H1 (cell line): ENCODE measurements at regions not wholly inside any gene's neighbourhood (a gene's known extent, or its start where the extent isn't known, plus 50 kb on each side); places are given as distances from the start of the nearest gene placed in this dataset.

Experiments
- CTCF ChIA-PET: fragments of 300-600 bp; sonication (Branson Sonifier 250); formaldehyde crosslinking; loops from one replicate; lab custom pipeline; 2021; ENCODE audit not compliant: partially characterized antibody; lab: Charles Lee
- POLR2A ChIA-PET: fragments of 300-600 bp; sonication (Branson Sonifier 250); formaldehyde crosslinking; loops from one replicate; lab custom pipeline; 2021; ENCODE audit warnings: inconsistent platforms; ENCODE audit not compliant: partially characterized antibody; lab: Charles Lee
- DNase-seq, 2 experiments: peaks; one replicate each; pipeline versions ENCODE4 v3.0.0 to v3.0.0-alpha.2; 2010 to 2022; ENCODE audit warnings: low spot score in 2 of 2, low read depth in 1 of 2, mixed read lengths in 1 of 2
- FAIRE-seq: peaks from 2 replicates; lab custom pipeline; 2011; peaks lifted over from hg19 to GRCh38; lab: Jason Lieb, UNC
- H2AFZ ChIP-seq: 2 replicates; pipeline ENCODE4 v1.8.1; 2012; ENCODE audit warnings: low read length, inconsistent platforms
- H2AK5ac ChIP-seq: 2 replicates; pipeline ENCODE4 v1.6.1; 2013; ENCODE audit warnings: low read depth, low read length
- H2BK120ac ChIP-seq: replicated peaks from 2 replicates; pipeline ENCODE3; 2013; ENCODE audit warnings: low read depth, low read length, inconsistent platforms
- H2BK12ac ChIP-seq: 2 replicates; pipeline ENCODE4 v1.6.1; 2013; ENCODE audit warnings: low read depth, low read length
- H2BK15ac ChIP-seq: 2 replicates; pipeline ENCODE4 v1.6.1; 2013; ENCODE audit warnings: low read length
- H2BK20ac ChIP-seq: 2 replicates; pipeline ENCODE4 v1.6.1; 2013; ENCODE audit warnings: low read length
- H2BK5ac ChIP-seq: 2 replicates; pipeline ENCODE4 v1.6.1; 2013; ENCODE audit warnings: low read depth, low read length
- H3K14ac ChIP-seq: 2 replicates; pipeline ENCODE4 v1.6.1; 2013; ENCODE audit warnings: inconsistent platforms; ENCODE audit not compliant: insufficient read length
- H3K18ac ChIP-seq: 2 replicates; pipeline ENCODE4 v1.6.1; 2013; ENCODE audit warnings: low read length; ENCODE audit errors: extremely low read depth
- H3K23ac ChIP-seq: 2 replicates; pipeline ENCODE4 v1.6.1; 2013; ENCODE audit warnings: inconsistent platforms; ENCODE audit not compliant: insufficient read length
- H3K23me2 ChIP-seq: 2 replicates; pipeline ENCODE4 v1.6.1; 2013; ENCODE audit warnings: low read depth, low read length
- H3K27ac ChIP-seq: 2 replicates; pipeline ENCODE4 v1.6.1; 2011; ENCODE audit warnings: low read depth, low read length, inconsistent platforms
- H3K27me3 ChIP-seq, 4 experiments: replicated peaks in 1 of 4; 1 replicate in 1 of 4; 2 replicates in 3 of 4; pipeline versions ENCODE4 v1.6.1 to v1.8.1; 2011 to 2013; ENCODE audit warnings: low read length in 3 of 4, mild to moderate bottlenecking in 3 of 4, inconsistent platforms in 2 of 4, mixed read lengths in 2 of 4, moderate library complexity in 1 of 4; ENCODE audit not compliant: control insufficient read depth in 3 of 4, insufficient read depth in 3 of 4; ENCODE audit errors: extremely low read depth in 1 of 4
- H3K36me3 ChIP-seq, 4 experiments: 2 replicates each; pipeline versions ENCODE4 v1.6.1 to v1.8.1; 2011 to 2013; ENCODE audit warnings: mild to moderate bottlenecking in 4 of 4, low read length in 3 of 4, moderate library complexity in 2 of 4, control low read depth in 1 of 4, inconsistent platforms in 1 of 4; ENCODE audit not compliant: insufficient read depth in 4 of 4, control insufficient read depth in 2 of 4
- H3K4ac ChIP-seq: replicated peaks from 2 replicates; pipeline ENCODE3; 2013; ENCODE audit warnings: low read length, low read depth, mixed read lengths, inconsistent platforms; ENCODE audit not compliant: insufficient read length
- H3K4me1 ChIP-seq, 4 experiments: replicated peaks in 1 of 4; 1 replicate in 1 of 4; 2 replicates in 3 of 4; pipeline versions ENCODE4 v1.6.1 to v1.8.1; 2011 to 2013; ENCODE audit warnings: low read length in 3 of 4, inconsistent platforms in 2 of 4, mixed read lengths in 1 of 4; ENCODE audit not compliant: insufficient read depth in 4 of 4, control insufficient read depth in 3 of 4
- H3K4me2 ChIP-seq, 2 experiments: 2 replicates each; pipeline versions ENCODE4 v1.6.1 to v1.8.1; 2011 to 2013; ENCODE audit warnings: low read depth in 2 of 2, low read length in 2 of 2, control low read depth in 1 of 2, inconsistent platforms in 1 of 2, mild to moderate bottlenecking in 1 of 2; ENCODE audit not compliant: insufficient read depth in 1 of 2
- H3K4me3 ChIP-seq, 4 experiments: fragments of 200-600, 300-600 bp in 1 of 4; sonication (generic), shearing (Covaris generic), sonication (Bioruptor Twin) in 1 of 4; 2 replicates each; pipeline versions ENCODE4 v1.5.1 to v1.8.1; 2011 to 2016; ENCODE audit warnings: low read length in 4 of 4, low read depth in 3 of 4, control low read depth in 2 of 4, inconsistent platforms in 2 of 4, mild to moderate bottlenecking in 2 of 4, mixed read lengths in 1 of 4, moderate library complexity in 1 of 4; ENCODE audit not compliant: insufficient read depth in 2 of 4; ENCODE audit errors: extremely low read depth in 1 of 4
- H3K56ac ChIP-seq: replicated peaks from 2 replicates; pipeline ENCODE3; 2013; ENCODE audit warnings: low read depth, mild to moderate bottlenecking, mixed read lengths, low read length, inconsistent platforms; ENCODE audit not compliant: insufficient read length
- H3K79me1 ChIP-seq: 2 replicates; pipeline ENCODE4 v1.6.1; 2013; ENCODE audit warnings: low read depth, low read length, control low read depth
- H3K79me2 ChIP-seq, 2 experiments: 2 replicates each; pipeline versions ENCODE4 v1.6.1 to v1.8.1; 2012 to 2013; ENCODE audit warnings: low read length in 2 of 2, mild to moderate bottlenecking in 2 of 2, inconsistent platforms in 1 of 2; ENCODE audit not compliant: insufficient read depth in 2 of 2, control insufficient read depth in 1 of 2
- H3K9ac ChIP-seq, 4 experiments: replicated peaks in 1 of 4; 1 replicate in 1 of 4; 2 replicates in 3 of 4; pipeline versions ENCODE4 v1.6.1 to v1.8.1; 2011 to 2013; ENCODE audit warnings: low read depth in 3 of 4, low read length in 3 of 4, control low read depth in 2 of 4, mild to moderate bottlenecking in 2 of 4, moderate library complexity in 2 of 4, inconsistent platforms in 1 of 4; ENCODE audit errors: extremely low read depth in 1 of 4
- H3K9me3 ChIP-seq, 2 experiments: 2 replicates each; pipeline versions ENCODE4 v1.6.1 to v1.8.1; 2012 to 2013; ENCODE audit warnings: mild to moderate bottlenecking in 2 of 2, moderate library complexity in 2 of 2, control low read depth in 1 of 2, inconsistent platforms in 1 of 2, low read depth in 1 of 2, low read length in 1 of 2, mixed read lengths in 1 of 2; ENCODE audit not compliant: insufficient read depth in 2 of 2
- H4K20me1 ChIP-seq, 2 experiments: replicated peaks in 1 of 2; 2 replicates each; pipeline versions ENCODE3 to v1.8.1; 2011 to 2013; ENCODE audit warnings: inconsistent platforms in 2 of 2, low read length in 2 of 2, mild to moderate bottlenecking in 1 of 2; ENCODE audit not compliant: insufficient read depth in 2 of 2, control insufficient read depth in 1 of 2
- H4K5ac ChIP-seq: 2 replicates; pipeline ENCODE4 v1.6.1; 2013; ENCODE audit warnings: low read length, low read depth, mixed read lengths, inconsistent platforms; ENCODE audit not compliant: insufficient read length
- H4K8ac ChIP-seq: 2 replicates; pipeline ENCODE4 v1.8.0; 2013; ENCODE audit warnings: mild to moderate bottlenecking, moderate library complexity, low read length, inconsistent platforms; ENCODE audit not compliant: insufficient read depth; ENCODE audit errors: extremely low read depth
- H4K91ac ChIP-seq: replicated peaks from 2 replicates; pipeline ENCODE3; 2013; ENCODE audit warnings: low read length, mixed read lengths, inconsistent platforms; ENCODE audit not compliant: insufficient read length
- BACH1 ChIP-seq: IDR thresholded peaks from 2 replicates; pipeline ENCODE4 v1.6.1; 2012; ENCODE audit warnings: low read length, improper control_type of control experiment
- EZH2 ChIP-seq: fragments of 200-600 bp; sonication (generic); IDR thresholded peaks from 2 replicates; pipeline ENCODE4 v1.7.1; 2012; ENCODE audit warnings: low read depth, mild to moderate bottlenecking, moderate library complexity, low read length, inconsistent platforms; ENCODE audit not compliant: severe bottlenecking
- FOSL1 ChIP-seq: IDR thresholded peaks from 2 replicates; pipeline ENCODE4 v1.6.1; 2011; ENCODE audit warnings: mild to moderate bottlenecking, low read depth, low read length, moderate library complexity; ENCODE audit not compliant: insufficient read depth
- GTF2F1 ChIP-seq: IDR thresholded peaks from 2 replicates; pipeline ENCODE4 v1.6.1; 2012; ENCODE audit warnings: low read depth, low read length, improper control_type of control experiment, borderline replicate concordance
- KDM4A ChIP-seq: IDR thresholded peaks from one replicate; pipeline ENCODE4 v1.7.1; 2012; ENCODE audit warnings: low read depth, mild to moderate bottlenecking, moderate library complexity, low read length, inconsistent platforms; ENCODE audit not compliant: severe bottlenecking
- KDM5A ChIP-seq: fragments of 200-600 bp; IDR thresholded peaks from 2 replicates; pipeline ENCODE4 v1.7.1; 2012; ENCODE audit warnings: mild to moderate bottlenecking, low read length, inconsistent platforms, mixed read lengths
- MAFK ChIP-seq: IDR thresholded peaks from 2 replicates; pipeline ENCODE4 v1.6.1; 2012; ENCODE audit warnings: low read depth, mild to moderate bottlenecking, improper control_type of control experiment, low read length
- PHF8 ChIP-seq: fragments of 200-600 bp; sonication (generic); conservative IDR thresholded peaks from 2 replicates; pipeline ENCODE4 v1.7.1; 2012; ENCODE audit warnings: low read depth, mild to moderate bottlenecking, inconsistent platforms, low read length, moderate library complexity
- POLR2AphosphoS5 ChIP-seq: IDR thresholded peaks from 2 replicates; pipeline ENCODE4 v1.6.1; 2011; ENCODE audit warnings: low read depth, low read length
- SAP30 ChIP-seq: fragments of 300-600 bp; sonication (generic); IDR thresholded peaks from 2 replicates; pipeline ENCODE4 v1.7.1; 2012; ENCODE audit warnings: low read length, moderate library complexity, mild to moderate bottlenecking, inconsistent platforms; ENCODE audit not compliant: insufficient read depth, insufficient replicate concordance
- SP1 ChIP-seq: IDR thresholded peaks from 2 replicates; pipeline ENCODE4 v1.6.1; 2011; ENCODE audit warnings: low read depth, low read length
- SP2 ChIP-seq: IDR thresholded peaks from 2 replicates; pipeline ENCODE4 v1.6.1; 2012; ENCODE audit warnings: mild to moderate bottlenecking, low read length, inconsistent platforms
- TBP ChIP-seq: IDR thresholded peaks from 2 replicates; pipeline ENCODE4 v1.6.1; 2011; ENCODE audit warnings: low read depth, low read length, improper control_type of control experiment
- YY1 ChIP-seq: IDR thresholded peaks from 2 replicates; pipeline ENCODE4 v1.6.1; 2011; ENCODE audit warnings: low read depth, mild to moderate bottlenecking, low read length
- WGBS, 2 experiments: shearing (Covaris generic) in 1 of 2; methylation state at CpG; one replicate each; pipeline versions ENCODE4 v1.1.6 to v1.1.7; 2013 to 2015; ENCODE audit warnings: low lambda C conversion rate in 2 of 2, mixed read lengths in 2 of 2, inconsistent platforms in 1 of 2, low coverage in 1 of 2, missing lambda C conversion rate in 1 of 2; ENCODE audit not compliant: insufficient replicate concordance in 2 of 2, insufficient coverage in 1 of 2, insufficient read length in 1 of 2; ENCODE audit errors: extremely low coverage in 1 of 2, missing lambda C conversion rate in 1 of 2; 5-methylcytosine and 5-hydroxymethylcytosine counted together
- TF ChIP-seq, protein P1 (sequence below): IDR thresholded peaks from 2 replicates; pipeline ENCODE4 v1.6.1; 2012; ENCODE audit warnings: inconsistent platforms

- Histone ChIP-seq H2BK12ac (no peak overlapping the region), H3K14ac (no peak overlapping the region), H4K5ac (no peak overlapping the region), H4K91ac (no peak overlapping the region), H3K27me3 (peaks cover 0 to 1% (median 0%) of the 10 kb centered on the region in 4 experiments; a peak in 1 of 7 replicates), H2BK120ac (no peak overlapping the region), H3K4me2 (no peak overlapping the region), H3K9ac (no peak overlapping the region), H3K4ac (no peak overlapping the region), H3K27ac (no peak overlapping the region), H3K4me3 (no peak overlapping the region), H3K23me2 (no peaks in the 10 kb centered on the region), H3K36me3 (no peaks in the 10 kb centered on the region), H4K20me1 (no peaks in the 10 kb centered on the region), H4K8ac (no peak overlapping the region), H3K79me1 (no peaks in the 10 kb centered on the region), H3K23ac (no peak overlapping the region), H3K4me1 (no peaks in the 10 kb centered on the region), H2AFZ (no peak overlapping the region), H2BK5ac (no peak overlapping the region), H3K56ac (no peak overlapping the region), H3K79me2 (no peaks in the 10 kb centered on the region), H2BK15ac (no peak overlapping the region), H2AK5ac (no peak overlapping the region), H2BK20ac (no peak overlapping the region), H3K18ac (no peak overlapping the region), H3K9me3 (no peaks in the 10 kb centered on the region)
- ChIA-PET CTCF (interaction anchor here (1.6 kb wide), 1 partner anchor 8 kb away, joined by 4 read pairs; no protein-coding TSS in a partner anchor), POLR2A (no interaction called here)
- DNase-seq (no peak), FAIRE-seq (no peak)
- WGBS, 2 experiments, result 88% methylated on average over 1 of the region's 1 CpG; no CpG with 5 or more reads in 1 of the 2 experiments
- TF ChIP-seq KDM5A (no peak), YY1 (no peak), SAP30 (no peak), SP2 (no peak), GTF2F1 (no peak), PHF8 (no peak), SP1 (no peak), EZH2 (no peak), MAFK (no peak), KDM4A (no peak), BACH1 (no peak), TBP (no peak), POLR2AphosphoS5 (no peak), FOSL1 (no peak)
- TF ChIP-seq, protein P1, sequence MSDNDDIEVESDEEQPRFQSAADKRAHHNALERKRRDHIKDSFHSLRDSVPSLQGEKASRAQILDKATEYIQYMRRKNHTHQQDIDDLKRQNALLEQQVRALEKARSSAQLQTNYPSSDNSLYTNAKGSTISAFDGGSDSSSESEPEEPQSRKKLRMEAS, result no peak
Observed at GRCh38 chr4:96675896-96676295, 836.0 kb downstream of the PDHA2 start.
